KMS-11 (cell line): ENCODE measurements at regions not wholly inside any gene's neighbourhood (a gene's known extent, or its start where the extent isn't known, plus 50 kb on each side); places are given as distances from the start of the nearest gene placed in this dataset.

Experiments
- H2AFZ ChIP-seq: fragments of 200-600 bp; sonication (generic); 2 replicates; pipeline ENCODE4 v1.6.1; 2016; ENCODE audit warnings: antibody characterized with exemption, mixed run types, low read depth
- H3K27ac ChIP-seq: fragments of 200-600 bp; sonication (generic); 2 replicates; pipeline ENCODE4 v1.6.1; 2016; ENCODE audit warnings: mild to moderate bottlenecking, mixed run types
- H3K27me3 ChIP-seq: fragments of 200-600 bp; sonication (generic); 2 replicates; pipeline ENCODE4 v1.6.1; 2017; ENCODE audit warnings: mild to moderate bottlenecking, low read depth, mixed run types, moderate library complexity; ENCODE audit not compliant: insufficient read depth
- H3K36me3 ChIP-seq: fragments of 200-600 bp; sonication (generic); 2 replicates; pipeline ENCODE4 v1.6.1; 2017; ENCODE audit warnings: mild to moderate bottlenecking, mixed run types; ENCODE audit not compliant: insufficient read depth
- H3K4me1 ChIP-seq: fragments of 200-600 bp; sonication (generic); 2 replicates; pipeline ENCODE4 v1.6.1; 2016; ENCODE audit warnings: mild to moderate bottlenecking, low read depth, mixed run types; ENCODE audit not compliant: poor library complexity, severe bottlenecking
- H3K4me2 ChIP-seq: fragments of 200-600 bp; sonication (generic); 2 replicates; pipeline ENCODE4 v1.7.0; 2016; ENCODE audit warnings: mild to moderate bottlenecking, mixed run types
- H3K4me3 ChIP-seq: fragments of 200-600 bp; sonication (generic); IDR thresholded peaks from 2 replicates; pipeline ENCODE4 v1.6.1; 2017; ENCODE audit warnings: low read depth, low read length, mixed read lengths; ENCODE audit not compliant: insufficient read depth
- H3K79me2 ChIP-seq: fragments of 200-600 bp; sonication (generic); 2 replicates; pipeline ENCODE4 v1.6.1; 2016; ENCODE audit warnings: low read depth, mixed run types; ENCODE audit not compliant: insufficient read depth
- H3K9ac ChIP-seq: fragments of 200-600 bp; sonication (generic); 2 replicates; pipeline ENCODE4 v1.6.1; 2016; ENCODE audit warnings: mild to moderate bottlenecking, mixed run types
- H4K20me1 ChIP-seq: fragments of 200-600 bp; sonication (generic); 2 replicates; pipeline ENCODE4 v1.6.1; 2016; ENCODE audit warnings: mild to moderate bottlenecking, mixed run types; ENCODE audit not compliant: insufficient read depth
- CTCF ChIP-seq: fragments of 200-600 bp; sonication (generic); conservative IDR thresholded peaks from 2 replicates; pipeline ENCODE4 v1.6.1; 2017; ENCODE audit warnings: low read depth, mild to moderate bottlenecking, antibody characterized with exemption, low read length, moderate library complexity, mixed read lengths

GRCh38 chr21:16956824-16957223 is 556.0 kb upstream of the CXADR start:
- Histone ChIP-seq H3K4me3 (no peak overlapping the region), H3K27ac (no peak overlapping the region), H3K9ac (no peak overlapping the region), H3K36me3 (no peaks in the 10 kb centered on the region), H2AFZ (no peak overlapping the region), H3K4me1 (peaks cover 6% of the 10 kb centered on the region), H3K4me2 (no peak overlapping the region), H4K20me1 (no peaks in the 10 kb centered on the region), H3K79me2 (no peaks in the 10 kb centered on the region), H3K27me3 (no peaks in the 10 kb centered on the region)
- TF ChIP-seq CTCF, result no peak

- TF ChIP-seq CTCF, result no peak
- H3K27ac ChIP-seq, result no peak overlapping the region
These were observed 547.4 kb upstream of the CXADR start for GRCh38 chr21:16965424-16965823.

GRCh38 chr21:16968436-16968835 is 544.4 kb upstream of the CXADR start:
- Histone ChIP-seq H4K20me1 (no peaks in the 10 kb centered on the region), H3K79me2 (no peaks in the 10 kb centered on the region), H3K4me1 (no peaks in the 10 kb centered on the region), H3K9ac (no peak overlapping the region), H3K36me3 (no peaks in the 10 kb centered on the region), H3K4me3 (no peak overlapping the region), H3K4me2 (no peak overlapping the region), H2AFZ (no peak overlapping the region), H3K27ac (no peak overlapping the region), H3K27me3 (no peaks in the 10 kb centered on the region)
- TF ChIP-seq CTCF, result no peak

More at GRCh38 chr21:16965424-16965823, 547.4 kb upstream of the CXADR start:
- no peaks in the 10 kb centered on the region for H4K20me1 ChIP-seq
- no peak overlapping the region for H3K4me2 ChIP-seq
- no peaks in the 10 kb centered on the region for H3K36me3 ChIP-seq
- H3K27me3 ChIP-seq, result no peaks in the 10 kb centered on the region
- H3K4me1 ChIP-seq, result no peaks in the 10 kb centered on the region
- no peak overlapping the region for H3K4me3 ChIP-seq
- H2AFZ ChIP-seq, result no peak overlapping the region
- no peak overlapping the region for H3K9ac ChIP-seq
- no peaks in the 10 kb centered on the region for H3K79me2 ChIP-seq

GRCh38 chr21:16969636-16970035 is 543.2 kb upstream of the CXADR start:
- Histone ChIP-seq H3K4me3 (no peak overlapping the region), H2AFZ (no peak overlapping the region), H4K20me1 (no peaks in the 10 kb centered on the region), H3K4me1 (no peaks in the 10 kb centered on the region), H3K4me2 (no peak overlapping the region), H3K36me3 (no peaks in the 10 kb centered on the region), H3K27ac (no peak overlapping the region), H3K27me3 (no peaks in the 10 kb centered on the region), H3K79me2 (no peaks in the 10 kb centered on the region), H3K9ac (no peak overlapping the region)
- no peak for TF ChIP-seq CTCF
